ENCODE measurements at regions not wholly inside any gene's neighbourhood (a gene's known extent, or its start where the extent isn't known, plus 50 kb on each side); places are given as distances from the start of the nearest gene placed in this dataset.

DNA sequence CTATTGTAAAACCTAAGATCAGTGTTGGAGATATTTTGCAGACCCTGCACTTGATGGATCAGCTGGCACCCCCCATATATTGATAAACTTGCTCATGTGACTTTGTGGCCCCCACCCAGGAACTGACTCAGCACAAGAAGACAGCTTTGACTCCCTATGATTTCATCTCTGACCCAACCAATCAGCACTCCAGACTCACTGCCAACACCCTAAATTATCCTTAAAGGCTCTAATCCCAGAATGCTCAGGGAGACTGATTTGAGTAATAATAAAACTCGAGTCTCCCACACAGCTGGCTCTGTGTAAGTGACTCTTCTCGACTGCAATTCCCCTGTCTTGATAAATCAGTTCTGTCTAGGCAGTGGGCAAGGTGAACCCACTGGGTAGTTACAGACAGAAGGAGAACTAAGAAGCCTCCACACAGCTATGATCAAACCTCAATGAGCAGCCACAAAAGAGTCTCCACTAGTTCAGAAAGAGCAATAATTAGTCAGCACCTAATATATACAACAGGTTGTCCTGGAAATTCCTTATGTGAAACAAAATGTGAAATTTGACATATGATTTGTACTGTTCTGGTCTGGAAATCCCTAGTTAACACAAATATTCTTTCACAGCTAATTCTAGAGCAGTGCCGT, 52.2 kb downstream of the ACTL7B start:
- TF ChIP-seq, protein P1, sequence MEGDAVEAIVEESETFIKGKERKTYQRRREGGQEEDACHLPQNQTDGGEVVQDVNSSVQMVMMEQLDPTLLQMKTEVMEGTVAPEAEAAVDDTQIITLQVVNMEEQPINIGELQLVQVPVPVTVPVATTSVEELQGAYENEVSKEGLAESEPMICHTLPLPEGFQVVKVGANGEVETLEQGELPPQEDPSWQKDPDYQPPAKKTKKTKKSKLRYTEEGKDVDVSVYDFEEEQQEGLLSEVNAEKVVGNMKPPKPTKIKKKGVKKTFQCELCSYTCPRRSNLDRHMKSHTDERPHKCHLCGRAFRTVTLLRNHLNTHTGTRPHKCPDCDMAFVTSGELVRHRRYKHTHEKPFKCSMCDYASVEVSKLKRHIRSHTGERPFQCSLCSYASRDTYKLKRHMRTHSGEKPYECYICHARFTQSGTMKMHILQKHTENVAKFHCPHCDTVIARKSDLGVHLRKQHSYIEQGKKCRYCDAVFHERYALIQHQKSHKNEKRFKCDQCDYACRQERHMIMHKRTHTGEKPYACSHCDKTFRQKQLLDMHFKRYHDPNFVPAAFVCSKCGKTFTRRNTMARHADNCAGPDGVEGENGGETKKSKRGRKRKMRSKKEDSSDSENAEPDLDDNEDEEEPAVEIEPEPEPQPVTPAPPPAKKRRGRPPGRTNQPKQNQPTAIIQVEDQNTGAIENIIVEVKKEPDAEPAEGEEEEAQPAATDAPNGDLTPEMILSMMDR (IDR thresholded peaks at IDR 0.05) = no peak

DNA sequence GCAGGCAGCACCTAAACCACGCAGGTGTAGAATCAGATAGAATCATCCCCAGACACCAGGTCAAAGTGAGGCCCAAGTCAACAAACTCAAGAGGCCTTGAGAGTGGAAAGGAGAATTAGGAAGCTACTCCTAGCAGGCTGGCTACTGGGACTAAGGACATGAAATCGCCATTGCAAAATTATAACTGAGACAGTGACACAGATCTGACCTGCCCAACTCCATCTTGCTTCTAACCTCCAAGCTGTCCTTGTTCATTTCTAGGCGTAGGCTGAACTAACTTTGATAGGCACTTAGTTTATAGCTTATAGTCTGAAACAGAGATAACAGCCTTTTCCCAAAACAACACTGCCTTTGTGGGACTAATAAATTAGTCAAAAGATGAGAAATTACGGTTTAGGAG, 52.8 kb downstream of the ACTL7B start:
- TF ChIP-seq, protein P1 (IDR thresholded peaks at IDR 0.05) = no peak

DNA sequence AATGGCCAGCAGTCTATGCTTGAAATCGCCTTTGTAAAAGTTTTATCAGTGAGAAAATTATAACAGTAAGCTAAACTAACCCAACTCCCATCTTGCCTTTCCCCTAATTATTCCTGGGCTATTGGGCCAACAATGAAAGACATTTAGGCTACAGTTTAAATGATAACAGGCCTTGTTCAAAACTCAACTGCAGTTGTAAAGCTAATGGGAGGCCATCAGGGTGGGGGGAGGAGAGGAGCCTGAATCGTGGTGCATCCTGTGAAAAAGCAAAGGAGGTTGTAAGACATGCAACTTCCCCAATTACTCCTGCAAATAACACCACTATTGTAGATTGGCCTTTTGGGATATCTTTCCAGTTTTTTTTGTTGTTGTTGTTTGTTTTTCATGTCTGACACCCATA, 53.8 kb downstream of the ACTL7B start:
- TF ChIP-seq, protein P1 (IDR thresholded peaks at IDR 0.05) = no peak

DNA sequence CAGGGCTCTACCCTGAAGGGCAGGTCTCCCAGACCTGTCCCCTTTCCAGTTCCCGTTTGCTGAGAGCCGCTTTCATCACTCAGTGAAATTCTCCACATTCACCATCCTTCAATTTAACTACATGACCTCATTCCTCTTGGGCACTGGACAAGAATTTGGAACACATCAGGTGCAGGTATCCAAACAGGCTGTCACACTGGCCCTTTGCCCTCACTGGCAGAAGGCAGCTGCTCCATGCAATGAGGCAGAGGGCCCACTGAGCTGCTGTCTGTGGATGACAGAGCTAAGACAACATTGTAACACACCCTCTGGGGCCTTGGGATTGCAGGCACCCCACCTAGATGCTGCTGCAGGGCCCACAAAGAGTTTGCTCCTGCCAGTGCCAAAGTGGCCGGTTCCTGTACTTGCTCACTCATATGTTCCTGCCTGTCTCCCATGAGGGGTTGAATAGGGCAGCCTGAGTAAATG, 55.1 kb downstream of the ACTL7B start:
- TF ChIP-seq, protein P1 (IDR thresholded peaks at IDR 0.05) = no peak

DNA sequence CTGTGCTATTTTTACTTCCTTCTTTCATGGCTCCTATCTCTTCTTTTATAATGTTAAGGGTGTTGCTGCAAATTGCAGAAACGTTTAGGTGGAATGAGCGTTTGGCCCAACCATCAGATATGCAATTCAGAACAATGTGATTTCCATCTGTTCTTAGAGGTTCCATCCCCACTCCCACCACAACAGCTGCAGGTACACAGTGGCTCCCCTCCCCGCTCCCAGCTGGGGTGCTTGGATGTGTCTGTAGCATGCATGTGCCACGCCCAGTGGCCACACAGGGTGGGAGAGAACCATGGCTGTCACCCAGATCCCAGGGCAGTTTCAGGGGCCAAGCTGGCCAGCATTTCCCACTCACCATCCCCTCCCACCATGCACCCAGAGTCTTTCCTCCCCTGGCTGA, 62.2 kb downstream of the ACTL7B start:
- TF ChIP-seq, protein P1 (IDR thresholded peaks at IDR 0.05) = no peak

DNA sequence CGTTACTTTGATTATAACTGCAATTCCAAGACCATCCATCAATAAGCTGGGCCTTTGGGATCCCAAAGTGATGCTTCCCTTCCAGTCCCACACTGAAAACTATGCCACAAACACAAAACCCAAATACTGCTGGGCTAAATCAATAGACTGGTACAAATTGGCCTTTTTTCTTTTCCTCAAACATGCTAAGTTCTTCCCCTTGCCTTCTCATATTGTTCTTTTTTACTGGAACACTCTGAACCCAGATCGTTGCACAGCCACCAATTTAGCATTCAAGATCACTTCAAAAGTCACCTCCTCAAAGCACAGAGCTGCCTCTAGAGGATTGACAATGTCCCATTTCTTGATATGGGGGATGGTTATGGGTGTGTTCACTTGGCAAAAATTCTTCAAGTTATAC, 66.0 kb downstream of the ACTL7B start:
- TF ChIP-seq, protein P1 (IDR thresholded peaks at IDR 0.05) = no peak

DNA sequence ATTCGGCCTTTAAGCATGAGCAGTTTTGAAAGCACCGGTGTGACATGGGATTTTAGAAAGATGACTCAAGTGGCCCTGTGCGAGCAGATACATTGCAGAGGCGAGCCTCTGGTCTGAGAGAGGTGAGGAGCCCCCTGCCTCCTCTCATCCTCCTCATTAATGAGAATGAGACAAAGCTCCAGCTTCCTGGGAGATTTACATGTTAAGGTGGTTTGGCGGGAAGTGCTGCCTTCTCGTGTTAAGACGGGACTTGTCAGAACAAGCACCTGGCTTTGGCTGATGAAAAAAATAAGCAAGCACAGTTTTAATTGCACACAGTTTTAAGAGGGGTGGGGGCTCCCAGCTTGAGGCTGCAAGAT, 68.1 kb downstream of the ACTL7B start:
- TF ChIP-seq, protein P1 (IDR thresholded peaks at IDR 0.05) = no peak

Data from LNCAP (cell line).